ACC112 (cell line): ENCODE measurements at regions not wholly inside any gene's neighbourhood (a gene's known extent, or its start where the extent isn't known, plus 50 kb on each side); places are given as distances from the start of the nearest gene placed in this dataset.
"Not testable (repeated sequence)": the region's sequence is repeated elsewhere in the genome, so short reads cannot be mapped to it uniquely, and the experiment has no call there.

Source experiments
- H2AFZ ChIP-seq: fragments of 200-600 bp; sonication (generic); one replicate; pipeline ENCODE4 v1.6.0; 2017; ENCODE audit warnings: antibody characterized with exemption, low read length; ENCODE audit not compliant: unreplicated experiment
- H3K27ac ChIP-seq: fragments of 200-600 bp; sonication (generic); 2 replicates; pipeline ENCODE4 v1.5.1; 2014; ENCODE audit warnings: low read depth, mild to moderate bottlenecking, antibody characterized with exemption, low read length, moderate library complexity
- H3K27me3 ChIP-seq: fragments of 200-600 bp; sonication (generic); 2 replicates; pipeline ENCODE4 v1.6.1; 2014; ENCODE audit warnings: mild to moderate bottlenecking, antibody characterized with exemption, low read length, moderate library complexity, mixed read lengths; ENCODE audit not compliant: insufficient read depth
- H3K36me3 ChIP-seq: fragments of 200-600 bp; sonication (generic); 2 replicates; pipeline ENCODE4 v1.6.1; 2016; ENCODE audit warnings: mild to moderate bottlenecking, antibody characterized with exemption, low read length, moderate library complexity, mixed read lengths; ENCODE audit not compliant: insufficient read depth
- H3K4me1 ChIP-seq: fragments of 200-600 bp; sonication (generic); one replicate; pipeline ENCODE4 v1.6.1; 2016; ENCODE audit warnings: low read length, mixed read lengths; ENCODE audit not compliant: insufficient read depth, unreplicated experiment, control insufficient read depth
- H3K4me3 ChIP-seq: fragments of 200-600 bp; sonication (generic); 2 replicates; pipeline ENCODE4 v1.5.1; 2014; ENCODE audit warnings: mild to moderate bottlenecking, low read depth, low read length
- H3K79me2 ChIP-seq: fragments of 200-600 bp; sonication (generic); one replicate; pipeline ENCODE4 v1.6.0; 2016; ENCODE audit warnings: low read length; ENCODE audit not compliant: control insufficient read depth, unreplicated experiment, insufficient read depth

DNA sequence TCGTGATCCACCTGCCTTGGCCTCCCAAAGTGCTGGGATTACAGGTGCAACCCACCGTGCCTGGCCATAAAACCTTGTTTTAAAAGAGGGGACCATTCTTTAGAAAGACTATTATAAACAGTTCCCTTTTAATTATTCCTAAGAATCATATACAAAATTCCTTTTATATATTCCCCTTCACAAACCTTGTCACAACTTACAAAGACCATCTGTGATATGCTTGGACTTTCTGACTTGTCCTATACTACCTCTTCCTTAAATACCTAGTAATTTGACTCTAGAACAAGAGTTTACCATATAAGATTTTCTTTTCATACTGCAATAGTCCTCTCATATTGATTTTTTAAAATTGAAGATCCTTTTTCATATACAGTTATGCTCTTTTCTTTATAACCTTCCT lies 135.8 kb upstream of the PRSS16 start:
- Histone ChIP-seq H3K27me3 (no peaks in the 10 kb centered on the region), H3K27ac (no peak overlapping the region), H3K4me3 (no peak overlapping the region), H3K79me2 (no peaks in the 10 kb centered on the region), H2AFZ (no peak overlapping the region), H3K4me1 (no peaks in the 10 kb centered on the region), H3K36me3 (peaks cover 4% of the 10 kb centered on the region; the same call in 1 of the 2 replicates)

DNA sequence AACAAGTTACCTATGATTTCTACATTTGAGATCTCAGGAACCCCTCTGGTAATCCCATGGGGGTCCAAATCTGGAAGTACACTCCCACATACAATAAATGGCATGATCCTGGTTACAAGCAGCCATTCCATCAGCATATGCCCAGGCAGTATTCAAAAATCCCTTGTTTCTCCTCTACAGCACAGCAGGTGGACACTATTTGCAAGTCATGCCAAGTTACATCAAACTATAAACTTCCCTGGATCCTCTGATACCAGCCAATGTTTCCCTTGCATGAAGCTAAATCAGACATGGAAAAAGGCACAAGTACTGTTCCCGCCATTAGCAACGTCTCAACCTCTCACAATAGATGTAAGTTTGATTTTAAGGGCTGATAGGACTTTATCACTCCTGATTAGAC lies 134.5 kb upstream of the PRSS16 start:
- no peak overlapping the region for H3K27ac ChIP-seq
- H3K79me2 ChIP-seq: no peaks in the 10 kb centered on the region
- no peaks in the 10 kb centered on the region for H3K27me3 ChIP-seq
- no peak overlapping the region for H3K4me3 ChIP-seq
- no peak overlapping the region for H2AFZ ChIP-seq
- no peaks in the 10 kb centered on the region for H3K4me1 ChIP-seq
- H3K36me3 ChIP-seq: peaks cover 4% of the 10 kb centered on the region; the same call in 1 of the 2 replicates

DNA sequence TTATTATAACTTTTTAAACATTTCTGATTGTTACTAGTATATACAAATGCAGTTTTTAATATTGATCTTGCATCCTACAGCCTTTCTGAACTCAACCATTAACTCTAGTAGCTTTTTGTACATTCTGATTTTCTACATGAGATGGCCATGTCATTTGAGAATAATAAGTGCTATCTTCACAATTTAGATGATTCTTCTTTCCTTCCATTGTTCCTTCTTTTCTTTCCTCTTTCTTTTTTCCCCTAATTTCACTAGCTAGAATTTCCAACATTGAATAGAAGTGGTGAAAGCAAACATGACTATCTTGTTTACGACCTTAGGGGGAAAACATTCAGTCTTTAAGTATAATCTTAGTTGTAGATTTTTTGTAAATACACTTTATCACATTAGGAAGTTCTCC lies 128.2 kb upstream of the PRSS16 start:
- Histone ChIP-seq H3K4me3 (no peak overlapping the region), H3K4me1 (no peaks in the 10 kb centered on the region), H2AFZ (no peak overlapping the region), H3K36me3 (peaks cover 3% of the 10 kb centered on the region; the same call in 1 of the 2 replicates), H3K27ac (no peak overlapping the region), H3K27me3 (no peaks in the 10 kb centered on the region), H3K79me2 (no peaks in the 10 kb centered on the region)

DNA sequence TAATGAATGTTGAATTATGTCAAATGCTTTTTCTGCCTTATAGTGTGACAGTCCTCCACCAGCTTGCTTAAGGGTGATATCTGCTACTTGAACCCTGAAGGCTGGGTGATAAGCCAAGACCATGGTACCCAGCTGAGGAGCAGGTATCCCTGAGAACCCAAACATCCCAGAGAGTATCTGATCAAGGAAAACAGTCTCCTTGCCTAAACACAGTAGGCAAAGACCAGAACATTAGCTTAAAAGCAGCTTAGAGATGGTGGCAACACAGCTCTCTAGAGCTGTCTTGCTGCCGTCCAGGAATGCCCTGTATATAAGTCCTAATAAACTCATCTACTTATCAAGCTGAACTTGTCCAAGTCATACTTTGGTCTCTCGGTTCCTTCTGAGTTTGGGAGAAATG lies 127.7 kb upstream of the PRSS16 start:
- no peak overlapping the region for H2AFZ ChIP-seq
- H3K4me1 ChIP-seq: no peaks in the 10 kb centered on the region
- H3K36me3 ChIP-seq: peaks cover 4% of the 10 kb centered on the region; the same call in 1 of the 2 replicates
- H3K4me3 ChIP-seq: no peak overlapping the region
- no peak overlapping the region for H3K27ac ChIP-seq
- no peaks in the 10 kb centered on the region for H3K27me3 ChIP-seq
- H3K79me2 ChIP-seq: no peaks in the 10 kb centered on the region

DNA sequence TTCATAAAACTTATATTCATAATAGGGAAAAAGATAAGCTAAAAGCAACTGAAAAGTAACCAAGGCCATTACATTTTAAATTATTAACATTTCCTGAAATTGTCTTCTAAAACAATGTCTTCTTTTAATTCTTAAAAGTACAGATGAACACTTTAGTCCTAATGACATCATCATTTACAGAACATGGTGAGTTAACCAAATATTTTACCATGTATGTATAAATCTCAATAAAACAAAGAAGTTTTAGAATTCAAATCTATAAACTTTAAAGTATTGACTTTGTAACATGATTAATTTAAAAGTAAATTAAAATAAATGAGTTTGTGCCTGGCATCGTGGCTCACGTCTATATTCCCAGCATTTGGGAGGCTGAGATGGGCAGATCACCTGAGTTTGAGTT lies 125.9 kb upstream of the PRSS16 start:
- H3K27me3 ChIP-seq: no peaks in the 10 kb centered on the region
- peaks cover 3% of the 10 kb centered on the region for H3K79me2 ChIP-seq
- peaks cover 5% of the 10 kb centered on the region for H3K4me1 ChIP-seq
- no peak overlapping the region for H3K27ac ChIP-seq
- no peak overlapping the region for H2AFZ ChIP-seq
- H3K4me3 ChIP-seq: no peak overlapping the region
- H3K36me3 ChIP-seq: peaks cover 11% of the 10 kb centered on the region; the same call in 1 of the 2 replicates

DNA sequence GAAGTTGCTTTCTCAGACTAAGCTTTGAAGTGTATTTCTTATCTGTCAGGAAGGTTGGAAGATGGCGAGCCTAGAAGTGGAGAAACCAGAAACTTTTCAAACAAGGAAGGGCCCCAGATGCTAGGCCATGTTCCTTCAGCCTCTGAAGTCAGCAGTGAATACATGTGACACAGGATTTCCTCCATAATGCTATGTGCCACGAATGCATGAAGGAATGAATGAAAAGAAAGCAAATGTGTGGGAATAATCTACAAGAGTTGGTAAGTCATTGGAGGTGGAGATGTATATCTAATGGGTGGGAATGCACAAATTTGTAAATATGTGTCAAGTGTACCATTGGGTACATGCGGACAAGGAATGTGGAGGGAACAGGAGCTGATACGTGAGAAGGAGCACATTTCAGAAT lies 123.2 kb upstream of the PRSS16 start:
- H3K36me3 ChIP-seq: peaks cover 11% of the 10 kb centered on the region; the same call in 1 of the 2 replicates
- H3K4me3 ChIP-seq: no peak overlapping the region
- H3K4me1 ChIP-seq: peaks cover 18% of the 10 kb centered on the region
- peaks cover 9% of the 10 kb centered on the region for H3K79me2 ChIP-seq
- no peak overlapping the region for H3K27ac ChIP-seq
- H3K27me3 ChIP-seq: no peaks in the 10 kb centered on the region
- H2AFZ ChIP-seq: no peak overlapping the region

DNA sequence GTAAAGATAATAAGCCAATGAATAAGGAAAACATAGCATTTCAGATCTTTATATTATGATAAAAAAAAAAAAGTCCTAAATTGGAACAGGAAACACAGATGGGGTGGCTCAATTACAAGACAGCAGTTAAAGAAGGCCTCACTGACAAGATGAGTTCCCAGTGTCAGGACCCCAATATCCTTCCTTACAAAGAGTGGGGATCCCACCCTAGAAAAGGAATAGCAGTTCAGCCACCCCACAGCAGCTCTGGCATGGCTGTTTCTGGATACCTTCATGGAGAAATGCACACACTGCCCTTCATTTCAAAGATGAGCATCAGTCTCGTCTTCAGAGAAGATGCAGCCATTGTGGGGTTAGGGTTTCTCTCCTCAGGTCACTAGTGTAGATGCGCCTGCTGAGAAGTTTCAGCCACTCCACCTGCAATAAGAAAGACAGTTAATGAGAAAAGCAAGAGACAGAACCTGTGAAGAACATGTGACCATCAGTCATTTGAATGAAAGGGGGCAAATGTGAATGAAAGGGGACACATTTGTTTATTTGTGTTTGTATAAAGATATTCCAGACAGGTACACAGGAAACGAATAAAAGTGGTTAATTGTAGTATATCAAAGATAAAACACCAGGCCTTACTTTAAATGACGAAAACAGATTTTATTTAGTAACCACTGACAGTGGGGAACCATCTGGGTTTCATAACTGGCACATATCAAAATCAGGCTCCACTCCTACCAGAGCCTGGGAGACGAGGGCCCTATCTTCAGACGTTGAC lies 121.3 kb upstream of the PRSS16 start:
- peak overlapping the region; percentile 53 for H3K27ac ChIP-seq
- H3K79me2 ChIP-seq: peaks cover 24% of the 10 kb centered on the region
- peaks cover 33% of the 10 kb centered on the region for H3K4me1 ChIP-seq
- H3K36me3 ChIP-seq: peaks cover 11% of the 10 kb centered on the region; the same call in 1 of the 2 replicates
- H3K4me3 ChIP-seq: peak overlapping the region; percentile 70
- H3K27me3 ChIP-seq: no peaks in the 10 kb centered on the region
- H2AFZ ChIP-seq: peak overlapping the region; percentile 91

DNA sequence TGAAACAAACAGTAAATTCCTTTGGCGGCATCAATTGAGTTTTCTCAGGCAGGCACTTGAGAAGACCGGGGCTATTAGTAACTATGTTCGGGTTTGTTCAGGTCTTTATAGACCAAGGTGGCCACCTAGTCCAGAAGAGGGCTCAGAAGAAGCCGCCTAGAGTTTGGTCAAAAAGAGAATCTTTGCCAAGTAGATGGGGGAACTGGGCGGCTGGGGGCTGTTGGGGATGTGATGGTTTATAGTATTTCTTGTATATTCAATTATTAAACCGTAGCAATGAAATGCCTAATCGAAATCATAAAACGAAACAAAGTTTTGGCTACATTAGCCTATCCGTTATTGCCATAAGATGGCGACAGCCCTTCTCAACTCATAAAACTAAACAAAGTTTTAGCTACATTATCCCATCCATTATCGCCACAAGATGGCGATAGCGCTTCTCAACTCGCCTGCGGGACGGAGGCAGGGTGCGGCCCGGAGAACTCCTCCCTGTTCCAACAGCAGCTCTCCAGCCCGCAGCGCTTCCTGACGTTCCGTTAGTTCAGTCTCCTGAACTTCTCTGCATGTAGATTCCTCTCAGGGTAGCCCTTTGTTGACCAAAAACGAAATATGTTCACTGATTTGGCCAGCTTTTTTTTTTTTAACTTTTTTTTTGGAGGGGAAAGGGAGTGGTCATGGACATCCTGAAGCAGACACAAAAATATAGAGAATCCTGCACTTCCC lies 120.5 kb upstream of the PRSS16 start:
- H2AFZ ChIP-seq: peak overlapping the region; percentile 91
- H3K4me3 ChIP-seq: peak overlapping the region; percentile 70
- peaks cover 11% of the 10 kb centered on the region; the same call in 1 of the 2 replicates for H3K36me3 ChIP-seq
- no peaks in the 10 kb centered on the region for H3K27me3 ChIP-seq
- H3K27ac ChIP-seq: peak overlapping the region; percentile 53
- H3K4me1 ChIP-seq: peaks cover 33% of the 10 kb centered on the region
- H3K79me2 ChIP-seq: peaks cover 24% of the 10 kb centered on the region

DNA sequence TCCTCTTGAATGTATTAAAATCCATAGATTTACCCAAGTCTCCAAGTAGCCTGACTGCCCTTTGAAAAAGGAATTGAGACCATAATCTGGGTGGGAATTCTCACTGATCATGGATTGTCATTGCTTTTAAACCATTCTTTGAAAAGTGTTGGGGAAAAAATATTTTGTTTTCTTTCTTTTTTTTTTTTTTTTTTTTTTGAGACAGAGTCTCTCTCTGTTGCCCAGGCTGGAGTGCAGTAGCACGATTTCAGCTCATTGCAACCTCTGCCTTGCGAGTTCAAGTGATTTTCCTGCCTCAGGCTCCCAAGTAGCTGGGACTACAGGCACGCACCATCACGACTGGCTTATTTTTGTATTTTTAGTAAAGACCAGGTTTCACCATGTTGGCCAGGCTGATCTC lies 119.6 kb upstream of the PRSS16 start:
- Histone ChIP-seq H3K4me1 (peaks cover 33% of the 10 kb centered on the region), H3K36me3 (peaks cover 11% of the 10 kb centered on the region; the same call in 1 of the 2 replicates), H3K4me3 (peak overlapping the region; percentile 70), H3K27ac (peak overlapping the region; percentile 53), H3K79me2 (peaks cover 24% of the 10 kb centered on the region)
- H2AFZ ChIP-seq, H3K27me3 ChIP-seq: not testable (repeated sequence)

DNA sequence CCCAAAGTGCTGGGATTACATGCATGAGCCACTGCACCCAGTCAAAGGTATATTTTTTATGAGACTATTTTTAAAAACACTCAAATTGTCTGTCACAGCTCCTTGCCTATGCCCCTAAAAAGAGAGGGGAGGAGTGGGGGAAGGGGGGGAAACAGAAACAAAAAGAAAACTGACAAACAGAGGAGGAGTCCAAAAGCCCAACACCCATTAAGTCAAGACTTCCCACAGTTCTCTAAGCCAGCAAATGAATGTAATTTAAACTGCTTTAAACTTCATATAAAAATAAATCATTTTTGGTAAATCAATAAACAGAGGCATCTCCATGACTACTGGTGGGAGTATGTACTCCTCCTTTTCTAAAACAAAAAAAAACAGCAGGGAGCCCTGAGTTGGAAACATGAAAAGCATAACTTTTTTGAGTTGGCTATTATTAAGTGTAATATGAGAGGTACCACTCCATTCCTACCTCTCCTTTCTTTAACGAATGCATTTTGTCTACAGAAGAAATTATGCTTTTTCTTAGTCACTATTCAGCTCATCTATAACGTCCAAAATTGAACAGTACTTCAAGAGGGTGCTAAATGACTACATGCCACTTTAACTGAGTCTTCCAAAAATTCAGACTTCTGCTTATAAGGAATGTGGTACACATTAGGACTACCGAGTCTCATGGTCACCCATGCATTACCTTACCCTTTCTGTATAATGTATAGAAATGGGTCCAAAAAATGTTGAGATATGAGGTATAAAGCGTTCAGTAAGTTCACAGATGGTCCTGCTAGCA lies 119.0 kb upstream of the PRSS16 start:
- H3K4me1 ChIP-seq: peaks cover 33% of the 10 kb centered on the region
- H3K27ac ChIP-seq: peak overlapping the region; percentile 53
- no peak overlapping the region for H2AFZ ChIP-seq

More for the DNA sequence above, 119.0 kb upstream of the PRSS16 start:
- Histone ChIP-seq H3K36me3 (peaks cover 11% of the 10 kb centered on the region; the same call in 1 of the 2 replicates), H3K79me2 (peaks cover 24% of the 10 kb centered on the region), H3K27me3 (no peaks in the 10 kb centered on the region), H3K4me3 (no peak overlapping the region)
